Activated effector memory CD4-positive, alpha-beta T cell treated with anti-CD3 and anti-CD28 coated beads, Interleukin-2, amount 50 U/mL, for 16 hours (primary cell): ENCODE measurements at regions not wholly inside any gene's neighbourhood (a gene's known extent, or its start where the extent isn't known, plus 50 kb on each side); places are given as distances from the start of the nearest gene placed in this dataset.
"Not testable (repeated sequence)": the region's sequence is repeated elsewhere in the genome, so short reads cannot be mapped to it uniquely, and the experiment has no call there.

Experiments
- DNase-seq: peaks from one replicate; pipeline ENCODE4 v3.0.0-alpha.2; 2020

GRCh38 chr20:53833333-53834061, 236.9 kb downstream of the BCAS1 start:
- no peak for DNase-seq

DNA sequence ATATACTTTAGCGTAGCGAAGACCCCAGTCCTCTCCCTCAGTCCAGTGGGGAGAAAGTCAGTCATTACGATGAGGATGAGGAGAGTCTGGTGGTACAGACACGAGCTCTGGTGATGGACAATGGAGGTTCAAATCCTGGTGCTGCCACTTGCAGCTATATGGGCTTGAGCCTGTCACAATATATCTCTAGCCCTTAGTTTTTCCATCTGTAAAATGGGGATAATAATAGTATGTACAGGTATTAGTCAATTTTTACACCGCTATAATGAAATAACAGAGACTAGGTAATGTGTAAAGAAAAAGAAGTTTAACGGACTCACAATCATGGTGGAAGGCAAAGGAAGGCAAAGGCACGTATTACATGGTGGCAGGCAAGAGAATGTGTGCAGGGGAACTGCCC, 237.9 kb downstream of the BCAS1 start:
- no peak for DNase-seq

DNA sequence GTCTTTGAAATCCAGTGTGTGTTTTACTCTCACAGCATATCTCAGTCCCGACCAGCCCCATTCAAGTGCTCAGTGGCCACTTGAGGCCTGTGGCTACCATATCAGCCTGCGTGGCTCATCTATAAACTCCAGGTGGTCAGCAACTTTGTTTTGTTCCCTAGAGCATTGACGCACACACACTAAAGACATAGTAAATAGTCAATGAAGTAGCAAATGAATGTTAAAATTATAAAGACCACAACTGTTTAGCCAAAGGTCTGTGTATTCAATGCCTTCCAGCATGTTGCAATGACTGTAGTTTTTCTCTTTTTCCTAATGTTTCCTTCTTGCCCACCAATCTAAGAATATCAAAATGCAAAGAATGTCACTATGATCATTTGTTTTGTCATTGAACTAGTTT, 238.2 kb upstream of the ZNF217 start:
- no peak for DNase-seq

GRCh38 chr20:53831228-53831627, 237.6 kb upstream of the ZNF217 start:
- DNase-seq = no peak

DNA sequence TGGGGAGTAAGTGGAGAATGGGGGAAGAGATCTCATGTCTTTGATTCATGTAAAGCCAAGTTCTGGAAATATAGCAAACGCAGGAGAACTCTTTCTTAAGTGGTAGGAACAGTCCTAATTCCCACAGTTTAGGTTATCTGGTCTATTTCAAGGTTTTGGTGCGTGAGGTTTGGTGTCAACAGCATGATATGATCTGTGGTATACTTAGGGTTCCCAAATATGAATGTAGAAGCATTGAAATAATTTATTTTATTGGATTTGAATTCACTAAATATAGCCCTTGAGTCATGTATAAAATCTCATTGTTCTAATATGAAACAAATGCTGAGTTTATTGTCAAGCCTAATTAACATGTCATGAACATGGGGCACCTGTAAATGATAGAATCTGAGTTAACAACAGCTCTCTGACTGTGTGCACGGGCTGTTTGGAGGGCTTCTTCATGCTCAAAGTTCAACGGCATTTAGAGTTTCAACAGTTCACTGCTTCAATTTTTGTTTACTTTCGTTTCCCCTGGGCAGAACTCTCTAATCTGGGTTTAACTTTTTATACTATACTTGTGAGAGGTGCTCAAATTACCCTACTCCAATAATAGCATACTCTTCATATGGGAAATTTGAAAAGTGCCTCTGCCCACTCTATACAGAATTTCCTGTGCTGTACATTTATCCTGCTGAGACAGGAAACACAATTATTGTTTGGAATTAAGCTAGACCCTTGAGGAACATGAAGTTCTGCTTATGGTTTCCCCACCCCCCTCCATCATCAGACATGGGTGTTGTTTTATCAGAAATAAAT, 236.3 kb upstream of the ZNF217 start:
- no peak for DNase-seq

DNA sequence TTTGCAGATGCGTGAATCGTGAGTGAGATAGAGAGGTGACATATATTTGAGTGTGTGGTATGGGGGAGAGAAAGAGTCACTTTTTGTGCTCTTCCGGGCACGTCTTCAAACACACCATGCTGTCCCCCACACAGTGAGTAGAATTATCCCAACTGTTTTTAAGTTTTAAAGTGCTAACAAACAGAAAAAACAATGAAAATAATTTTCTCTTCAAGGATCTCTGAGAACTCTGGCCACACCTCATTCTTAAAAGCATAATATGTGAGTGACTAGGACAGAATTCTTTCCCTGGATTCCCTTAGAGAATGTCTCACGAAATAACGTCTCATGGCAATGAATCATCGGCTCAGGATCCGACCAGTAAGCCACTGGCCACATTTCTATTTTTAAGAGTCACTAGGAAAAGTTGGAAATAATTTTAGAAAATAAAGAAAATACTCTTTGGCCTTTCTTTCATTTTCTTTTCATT, 235.7 kb upstream of the ZNF217 start:
- no peak for DNase-seq

GRCh38 chr20:53828682-53829254, 235.1 kb upstream of the ZNF217 start:
- no peak for DNase-seq

DNA sequence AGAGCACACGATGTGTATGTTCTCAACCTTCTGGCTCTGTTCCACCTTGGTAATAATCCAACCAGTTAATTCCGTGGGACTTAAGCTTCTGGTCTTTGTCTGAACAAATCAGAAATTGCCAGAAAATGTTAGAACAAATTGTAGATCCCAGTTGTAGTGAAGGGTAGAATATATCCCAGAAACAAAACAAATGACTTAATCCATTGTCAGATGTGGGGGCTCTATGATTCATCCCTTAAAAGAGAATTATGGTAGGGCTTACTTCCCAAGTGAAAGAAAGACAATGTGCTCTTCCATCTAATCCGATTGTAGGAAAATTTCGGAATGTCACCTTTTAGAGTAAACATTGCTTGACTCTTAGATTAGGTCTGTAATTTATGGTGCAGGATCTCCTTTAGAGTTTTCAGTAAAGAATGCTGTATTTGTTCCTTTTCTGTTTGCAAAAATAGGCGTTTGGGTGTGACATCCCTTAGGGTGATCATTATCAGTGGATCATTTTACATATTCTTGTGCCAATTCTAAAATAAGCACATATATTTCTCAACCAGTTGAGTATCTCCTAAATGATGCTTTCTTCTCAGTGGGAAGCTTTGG, 234.5 kb upstream of the ZNF217 start:
- no peak for DNase-seq

GRCh38 chr20:53827292-53828087, 233.9 kb upstream of the ZNF217 start:
- DNase-seq = no peak

DNA sequence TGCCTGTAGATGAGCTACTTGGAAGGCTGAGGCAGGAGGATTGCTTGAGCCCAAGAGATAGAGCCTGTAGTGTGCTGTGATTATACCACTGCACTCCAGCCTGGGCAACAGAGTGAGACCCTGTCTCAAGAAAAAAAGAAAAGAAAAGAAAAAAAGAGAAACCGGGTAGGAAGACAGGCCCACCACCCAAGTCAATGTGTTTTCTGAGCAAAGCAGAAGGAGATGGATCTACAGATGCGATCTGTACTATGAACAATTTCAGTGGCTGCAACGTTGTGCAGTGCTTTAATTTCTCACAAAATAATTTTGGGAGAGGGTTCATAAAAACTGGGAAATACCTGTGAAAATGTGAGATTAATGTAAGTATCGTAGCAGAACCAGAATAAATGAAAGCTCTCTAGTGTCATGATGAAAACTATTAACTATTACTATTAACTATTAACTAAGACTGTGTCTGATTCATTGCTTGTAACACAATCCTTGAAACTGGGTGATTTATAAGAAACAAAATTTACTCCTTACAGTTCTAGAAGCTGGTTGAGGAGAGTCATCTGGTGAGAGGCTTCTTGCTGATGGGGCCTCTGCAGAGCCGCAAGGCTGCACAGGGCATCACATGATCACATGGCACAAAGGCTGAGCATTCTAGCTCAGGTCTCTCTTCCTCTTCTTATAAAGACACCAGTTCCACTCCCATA, 233.1 kb upstream of the ZNF217 start:
- no peak for DNase-seq

- DNase-seq = no peak
Measured at GRCh38 chr20:53826090-53826489, 232.5 kb upstream of the ZNF217 start.

DNA sequence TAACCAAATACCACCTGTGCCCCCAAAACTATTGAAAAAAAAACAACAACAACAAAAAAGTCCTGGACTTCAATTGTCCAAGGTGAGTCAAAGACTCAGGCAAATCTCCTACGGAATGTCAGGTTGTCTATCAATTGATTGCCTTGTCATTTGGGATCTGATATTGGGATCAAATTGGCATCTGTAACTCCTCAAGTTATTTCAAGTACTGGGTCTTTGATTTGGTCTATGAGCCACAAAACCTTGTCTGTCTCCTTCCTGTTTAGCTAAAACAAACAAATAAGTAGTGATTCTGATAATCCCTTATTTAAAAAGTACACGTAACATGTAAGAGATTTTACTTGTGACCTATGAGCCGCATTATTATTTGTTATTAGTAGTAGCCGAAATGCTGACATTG, 231.6 kb upstream of the ZNF217 start:
- DNase-seq = no peak

GRCh38 chr20:53824779-53825178, 231.1 kb upstream of the ZNF217 start:
- no peak for DNase-seq

DNA sequence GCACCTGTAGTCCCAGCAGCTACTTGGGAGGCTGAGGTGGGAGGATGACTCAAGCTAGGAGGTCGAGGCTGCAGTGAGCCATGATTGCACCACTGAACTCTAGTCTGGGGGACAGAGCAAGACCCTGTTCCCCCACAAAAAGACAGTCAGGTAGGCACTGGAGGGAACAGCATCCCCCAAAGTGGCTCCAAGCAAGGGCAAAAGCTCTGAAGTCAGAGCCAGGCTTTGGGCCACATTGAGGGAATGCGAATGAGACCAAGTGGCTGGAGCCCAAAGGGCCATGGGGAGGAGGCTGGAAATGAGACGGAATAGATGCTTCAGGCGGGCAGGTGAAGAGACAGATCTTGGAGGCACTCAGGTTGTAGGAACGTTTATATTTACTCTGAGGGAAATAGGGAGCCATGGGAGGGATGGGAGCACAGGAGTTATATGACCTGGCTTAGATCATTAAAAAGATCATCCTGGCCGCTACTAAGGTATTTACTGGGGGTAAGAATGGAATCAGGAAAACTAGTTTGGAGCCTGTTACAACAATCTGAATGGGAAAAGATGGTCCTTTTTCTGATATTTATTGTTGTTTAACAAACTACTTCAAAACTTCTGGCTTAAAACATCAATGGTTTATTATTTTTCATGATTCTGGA, 229.6 kb upstream of the ZNF217 start:
- DNase-seq = no peak

- DNase-seq = no peak
Measured at GRCh38 chr20:53822534-53822933, 228.9 kb upstream of the ZNF217 start.

DNA sequence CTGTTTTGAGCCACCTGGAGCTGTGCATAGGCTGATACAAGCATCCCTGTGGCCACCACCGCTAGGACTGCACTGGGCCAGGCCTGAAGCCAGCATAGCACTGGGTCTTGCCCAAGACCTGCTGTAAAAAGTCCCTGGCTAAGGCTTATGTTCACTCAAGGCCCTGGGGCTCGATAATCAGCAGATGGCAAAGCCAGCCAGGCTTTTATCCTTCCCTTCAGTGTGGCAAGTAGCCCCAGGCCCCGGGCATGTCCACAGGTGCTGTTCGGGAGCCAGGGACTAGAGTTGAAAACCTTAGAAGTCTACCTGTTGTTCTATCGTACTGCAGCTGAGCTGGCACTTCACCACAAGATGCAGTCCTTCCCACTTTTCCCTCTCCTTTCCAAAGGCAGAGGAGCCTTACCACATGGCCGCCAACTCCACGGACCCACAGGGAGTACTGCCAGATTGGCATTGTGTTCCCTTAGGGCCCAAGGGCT, 226.4 kb upstream of the ZNF217 start:
- DNase-seq = no peak

GRCh38 chr20:53818457-53819177, 225.0 kb upstream of the ZNF217 start:
- DNase-seq = no peak

GRCh38 chr20:53817513-53817912, 223.9 kb upstream of the ZNF217 start:
- not testable (repeated sequence) for DNase-seq

- DNase-seq = no peak
Measured at GRCh38 chr20:53816872-53817398, 223.3 kb upstream of the ZNF217 start.

GRCh38 chr20:53815509-53815908, 221.9 kb upstream of the ZNF217 start:
- no peak for DNase-seq
